GM23338 (cell line): ENCODE measurements at regions not wholly inside any gene's neighbourhood (a gene's known extent, or its start where the extent isn't known, plus 50 kb on each side); places are given as distances from the start of the nearest gene placed in this dataset.

Experiments used
- ATAC-seq: fragments of 200-7000 bp; cut with Tn5 transposase; 3 replicates; pipeline ENCODE4 v1.9.1; 2020
- DNase-seq: peaks from one replicate; pipeline ENCODE4 v3.0.0-alpha.2; 2015; ENCODE audit warnings: low spot score
- H2AFZ ChIP-seq: fragments of 200-600 bp; sonication (generic); 2 replicates; pipeline ENCODE4 v1.8.0; 2016; ENCODE audit warnings: antibody characterized with exemption, mild to moderate bottlenecking, moderate library complexity
- H3F3A ChIP-seq: fragments of 200-600 bp; sonication (generic); replicated peaks from 2 replicates; pipeline ENCODE4 v1.8.0; 2017; ENCODE audit warnings: antibody characterized with exemption, mixed run types, low read depth
- H3K27ac ChIP-seq: fragments of 200-600 bp; sonication (generic); 2 replicates; pipeline ENCODE4 v1.6.1; 2016; ENCODE audit warnings: low read depth
- H3K27me3 ChIP-seq: fragments of 200-600 bp; sonication (generic); 2 replicates; pipeline ENCODE4 v1.8.0; 2016; ENCODE audit warnings: mild to moderate bottlenecking, mixed run types, moderate library complexity; ENCODE audit not compliant: insufficient read depth
- H3K36me3 ChIP-seq: fragments of 200-600 bp; sonication (generic); 2 replicates; pipeline ENCODE4 v1.8.0; 2016; ENCODE audit warnings: mild to moderate bottlenecking; ENCODE audit not compliant: insufficient read depth
- H3K4me1 ChIP-seq: fragments of 200-600 bp; sonication (generic); 2 replicates; pipeline ENCODE4 v1.8.0; 2016; ENCODE audit warnings: mild to moderate bottlenecking, moderate library complexity; ENCODE audit not compliant: insufficient read depth
- H3K4me2 ChIP-seq: fragments of 200-600 bp; sonication (generic); 2 replicates; pipeline ENCODE4 v1.7.1; 2017; ENCODE audit warnings: mixed run types
- H3K4me3 ChIP-seq: fragments of 200-600 bp; sonication (generic); 2 replicates; pipeline ENCODE4 v1.6.1; 2016; ENCODE audit warnings: mixed run types
- H3K79me2 ChIP-seq: fragments of 200-600 bp; sonication (generic); replicated peaks from 2 replicates; pipeline ENCODE4 v1.8.0; 2017; ENCODE audit warnings: mild to moderate bottlenecking; ENCODE audit not compliant: insufficient read depth
- H3K9me2 ChIP-seq: fragments of 200-600 bp; sonication (generic); 2 replicates; pipeline ENCODE4 v1.8.0; 2017; ENCODE audit not compliant: insufficient read depth
- H4K20me1 ChIP-seq: fragments of 200-600 bp; sonication (generic); replicated peaks from 2 replicates; pipeline ENCODE4 v1.8.0; 2017; ENCODE audit warnings: mild to moderate bottlenecking; ENCODE audit not compliant: insufficient read depth
- H3K27ac Mint-ChIP-seq: 2 replicates; pipeline ENCODE4 v1.8.0; 2020; ENCODE audit warnings: inconsistent platforms, mild to moderate bottlenecking, moderate library complexity, mixed read lengths
- H3K27me3 Mint-ChIP-seq: 3 replicates; pipeline ENCODE4 v1.8.0; 2022; ENCODE audit warnings: low read depth, mild to moderate bottlenecking, moderate library complexity, mixed read lengths, inconsistent platforms; ENCODE audit not compliant: insufficient read depth, poor library complexity
- H3K36me3 Mint-ChIP-seq: 3 replicates; pipeline ENCODE4 v1.8.0; 2021; ENCODE audit warnings: low read depth, mild to moderate bottlenecking, inconsistent platforms, moderate library complexity, mixed read lengths
- H3K4me1 Mint-ChIP-seq: 3 replicates; pipeline ENCODE4 v1.8.0; 2020; ENCODE audit warnings: mild to moderate bottlenecking, inconsistent platforms, mixed read lengths
- H3K4me3 Mint-ChIP-seq: 3 replicates; pipeline ENCODE4 v1.8.0; 2021; ENCODE audit warnings: moderate library complexity, mild to moderate bottlenecking, inconsistent platforms, mixed read lengths
- H3K9me3 Mint-ChIP-seq: 3 replicates; pipeline ENCODE4 v1.8.0; 2020; ENCODE audit warnings: moderate library complexity, mild to moderate bottlenecking, inconsistent platforms, mixed read lengths
- JUNB ChIP-seq: IDR thresholded peaks from one replicate; pipeline ENCODE4 v1.6.1; 2016; ENCODE audit warnings: antibody characterized with exemption; ENCODE audit not compliant: unreplicated experiment
- NANOG ChIP-seq: IDR thresholded peaks from 2 replicates; pipeline ENCODE4 v1.6.1; 2016; ENCODE audit warnings: antibody characterized with exemption, borderline replicate concordance
- ZNF331 ChIP-seq: fragments of 250-450 bp; sonication (Bioruptor Pico); IDR thresholded peaks from 2 replicates; pipeline ENCODE4 v1.5.0; 2020; ENCODE audit warnings: low read depth, mild to moderate bottlenecking, moderate library complexity
- ZNF462 ChIP-seq: fragments of 250-450 bp; sonication (Bioruptor Pico); IDR thresholded peaks from 2 replicates; pipeline ENCODE4 v1.5.0; 2020; ENCODE audit warnings: mild to moderate bottlenecking, moderate library complexity
- TF ChIP-seq, protein P1 (sequence below): IDR thresholded peaks from 2 replicates; pipeline ENCODE4 v1.6.1; 2016; ENCODE audit warnings: antibody characterized with exemption

DNA sequence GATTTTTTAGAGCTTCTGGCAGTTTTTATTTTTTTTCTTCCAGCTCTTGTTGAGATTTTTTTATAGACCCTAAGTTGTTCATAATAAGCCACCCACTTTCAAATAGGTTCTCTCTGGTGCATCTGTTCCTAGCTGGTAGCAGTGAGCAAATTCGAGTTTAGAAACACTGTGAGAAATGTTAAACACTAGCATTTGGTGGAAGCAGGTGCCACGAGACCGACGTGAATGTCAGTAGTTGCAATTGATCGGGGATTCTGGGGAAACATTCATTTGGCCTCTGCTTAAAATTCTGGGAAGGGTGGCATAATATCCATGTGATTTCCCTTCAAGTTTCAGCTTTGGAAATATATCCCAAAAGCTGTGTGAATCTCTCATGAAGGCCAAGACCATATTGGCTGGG lies 435.0 kb downstream of the RNF144A start:
- H3K27me3 Mint-ChIP-seq = peaks cover 4% of the 10 kb centered on the region
- no peaks in the 10 kb centered on the region for H3K27me3 ChIP-seq
- no peak for DNase-seq
- H3K79me2 ChIP-seq = no peaks in the 10 kb centered on the region
- H3K27ac Mint-ChIP-seq = no peak overlapping the region
- no peak overlapping the region for H3K27ac ChIP-seq
- no peaks in the 10 kb centered on the region for H3K36me3 ChIP-seq
- no peak for ATAC-seq
- no peaks in the 10 kb centered on the region for H3K36me3 Mint-ChIP-seq
- no peaks in the 10 kb centered on the region for H4K20me1 ChIP-seq
- H3K4me1 Mint-ChIP-seq = no peaks in the 10 kb centered on the region
- no peak overlapping the region for H3K4me3 ChIP-seq
- no peak overlapping the region for H2AFZ ChIP-seq
- peaks cover 20% of the 10 kb centered on the region; the same call in 1 of the 2 replicates for H3K9me2 ChIP-seq
- no peak overlapping the region for H3K4me3 Mint-ChIP-seq
- no peak overlapping the region for H3K4me2 ChIP-seq
- no peaks in the 10 kb centered on the region for H3K9me3 Mint-ChIP-seq
- no peak for TF ChIP-seq ZNF462
- H3K4me1 ChIP-seq = no peaks in the 10 kb centered on the region
- no peaks in the 10 kb centered on the region for H3F3A ChIP-seq

- DNase-seq (no peak), ATAC-seq (no peak)
- no peaks in the 10 kb centered on the region for H3K4me1 Mint-ChIP-seq
- no peak for TF ChIP-seq JUNB
- TF ChIP-seq ZNF331 (CRISPR knock-in tag) = no peak
- TF ChIP-seq, protein P1, sequence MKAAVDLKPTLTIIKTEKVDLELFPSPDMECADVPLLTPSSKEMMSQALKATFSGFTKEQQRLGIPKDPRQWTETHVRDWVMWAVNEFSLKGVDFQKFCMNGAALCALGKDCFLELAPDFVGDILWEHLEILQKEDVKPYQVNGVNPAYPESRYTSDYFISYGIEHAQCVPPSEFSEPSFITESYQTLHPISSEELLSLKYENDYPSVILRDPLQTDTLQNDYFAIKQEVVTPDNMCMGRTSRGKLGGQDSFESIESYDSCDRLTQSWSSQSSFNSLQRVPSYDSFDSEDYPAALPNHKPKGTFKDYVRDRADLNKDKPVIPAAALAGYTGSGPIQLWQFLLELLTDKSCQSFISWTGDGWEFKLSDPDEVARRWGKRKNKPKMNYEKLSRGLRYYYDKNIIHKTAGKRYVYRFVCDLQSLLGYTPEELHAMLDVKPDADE = no peak
- TF ChIP-seq ZNF462 = no peak
- no peak for TF ChIP-seq NANOG
Measured at GRCh38 chr2:7353571-7353970, 436.4 kb downstream of the RNF144A start.

More at GRCh38 chr2:7353571-7353970, 436.4 kb downstream of the RNF144A start:
- peaks cover 8% of the 10 kb centered on the region for H3K27me3 Mint-ChIP-seq
- no peak overlapping the region for H2AFZ ChIP-seq
- H3K36me3 Mint-ChIP-seq = no peaks in the 10 kb centered on the region
- no peak overlapping the region for H3K27ac ChIP-seq
- H3K79me2 ChIP-seq = no peaks in the 10 kb centered on the region
- H3K27ac Mint-ChIP-seq = no peak overlapping the region
- no peaks in the 10 kb centered on the region for H3F3A ChIP-seq
- no peaks in the 10 kb centered on the region for H3K4me1 ChIP-seq
- peaks cover 20% of the 10 kb centered on the region; the same call in 1 of the 2 replicates for H3K9me2 ChIP-seq
- no peak overlapping the region for H3K4me3 Mint-ChIP-seq
- no peaks in the 10 kb centered on the region for H4K20me1 ChIP-seq
- H3K27me3 ChIP-seq = no peaks in the 10 kb centered on the region
- no peak overlapping the region for H3K4me2 ChIP-seq
- no peak overlapping the region for H3K4me3 ChIP-seq
- no peaks in the 10 kb centered on the region for H3K36me3 ChIP-seq
- H3K9me3 Mint-ChIP-seq = no peaks in the 10 kb centered on the region
